Endodermal cell (in vitro differentiated cells): ENCODE measurements at regions not wholly inside any gene's neighbourhood (a gene's known extent, or its start where the extent isn't known, plus 50 kb on each side); places are given as distances from the start of the nearest gene placed in this dataset.
A peak's percentile ranks its signal among the peaks of the same experiment; 100 is the strongest.

Experiments used
- DNase-seq: peaks from one replicate; pipeline ENCODE4 v3.0.0-alpha.2; 2017
- H3K27ac ChIP-seq: 2 replicates; pipeline ENCODE4 v1.5.1; 2013; ENCODE audit warnings: mild to moderate bottlenecking, low read depth, low read length, moderate library complexity
- H3K27me3 ChIP-seq: 2 replicates; pipeline ENCODE4 v1.6.1; 2013; ENCODE audit warnings: mild to moderate bottlenecking, low read length, moderate library complexity; ENCODE audit not compliant: insufficient read depth, control insufficient read depth, poor library complexity, severe bottlenecking
- H3K36me3 ChIP-seq: 2 replicates; pipeline ENCODE4 v1.7.0; 2013; ENCODE audit warnings: mild to moderate bottlenecking, low read length, moderate library complexity; ENCODE audit not compliant: control insufficient read depth, insufficient read depth
- H3K4me1 ChIP-seq: one replicate; pipeline ENCODE4 v1.7.0; 2013; ENCODE audit warnings: low read length; ENCODE audit not compliant: control insufficient read depth, insufficient read depth
- H3K4me3 ChIP-seq: 2 replicates; pipeline ENCODE4 v1.5.1; 2013; ENCODE audit warnings: mild to moderate bottlenecking, low read length, moderate library complexity
- H3K9ac ChIP-seq: 2 replicates; pipeline ENCODE4 v1.6.1; 2013; ENCODE audit warnings: mild to moderate bottlenecking, low read length, moderate library complexity; ENCODE audit not compliant: poor library complexity, severe bottlenecking; ENCODE audit errors: extremely low read depth
- H3K9me3 ChIP-seq: 2 replicates; pipeline ENCODE4 v1.6.1; 2013; ENCODE audit warnings: mild to moderate bottlenecking, low read length, moderate library complexity; ENCODE audit not compliant: control insufficient read depth
- H3K27ac Mint-ChIP-seq: 2 replicates; pipeline ENCODE4 v1.8.0; 2020; ENCODE audit warnings: mixed read lengths
- H3K27me3 Mint-ChIP-seq: 2 replicates; pipeline ENCODE4 v1.8.0; 2021; ENCODE audit warnings: mild to moderate bottlenecking, mixed read lengths; ENCODE audit not compliant: insufficient read depth
- H3K36me3 Mint-ChIP-seq: 2 replicates; pipeline ENCODE4 v1.8.0; 2020; ENCODE audit warnings: low read depth, mixed read lengths
- H3K4me1 Mint-ChIP-seq: 2 replicates; pipeline ENCODE4 v1.8.0; 2020; ENCODE audit warnings: mixed read lengths
- H3K4me3 Mint-ChIP-seq: 2 replicates; pipeline ENCODE4 v1.8.0; 2020; ENCODE audit warnings: mild to moderate bottlenecking, moderate library complexity, mixed read lengths
- H3K9me3 Mint-ChIP-seq: 2 replicates; pipeline ENCODE4 v1.8.0; 2020; ENCODE audit warnings: mild to moderate bottlenecking, mixed read lengths
- CTCF ChIP-seq: fragments of 200-600 bp; sonication (generic); conservative IDR thresholded peaks from 2 replicates; pipeline ENCODE4 v1.5.0; 2021; ENCODE audit warnings: antibody characterized with exemption, mild to moderate bottlenecking
- WGBS, 2 experiments: methylation state at CpG; one replicate each; pipeline versions ENCODE4 v1.1.5 to v1.1.7; 2013; ENCODE audit warnings: missing lambda C conversion rate in 2 of 2, mixed read lengths in 1 of 2; ENCODE audit not compliant: insufficient coverage in 1 of 2, insufficient read length in 1 of 2; 5-methylcytosine and 5-hydroxymethylcytosine counted together

GRCh38 chr9:11039006-11039405 lies 426.2 kb upstream of the PTPRD start:
- no peak overlapping the region for H3K4me3 Mint-ChIP-seq
- no peak overlapping the region for H3K27ac Mint-ChIP-seq
- Histone ChIP-seq H3K9ac (no peak overlapping the region), H3K4me1 (no peaks in the 10 kb centered on the region), H3K27ac (no peak overlapping the region), H3K36me3 (no peaks in the 10 kb centered on the region), H3K4me3 (no peak overlapping the region), H3K27me3 (no peaks in the 10 kb centered on the region), H3K9me3 (peaks cover 4% of the 10 kb centered on the region)
- peaks cover 8% of the 10 kb centered on the region for H3K4me1 Mint-ChIP-seq
- WGBS, 2 experiments = 80 to 85% methylated on average over 1 to 5 of the region's 5 CpGs
- peak; percentile 53 for DNase-seq
- no peaks in the 10 kb centered on the region for H3K27me3 Mint-ChIP-seq
- peaks cover 9% of the 10 kb centered on the region for H3K9me3 Mint-ChIP-seq
- no peaks in the 10 kb centered on the region for H3K36me3 Mint-ChIP-seq
- TF ChIP-seq CTCF = no peak

GRCh38 chr9:11045589-11045988 lies 432.8 kb upstream of the PTPRD start:
- Mint-ChIP-seq H3K36me3 (no peaks in the 10 kb centered on the region), H3K9me3 (no peaks in the 10 kb centered on the region), H3K27ac (no peak overlapping the region), H3K4me1 (no peaks in the 10 kb centered on the region), H3K27me3 (no peaks in the 10 kb centered on the region), H3K4me3 (no peak overlapping the region)
- Histone ChIP-seq H3K4me1 (no peaks in the 10 kb centered on the region), H3K27ac (no peak overlapping the region), H3K27me3 (no peaks in the 10 kb centered on the region), H3K36me3 (no peaks in the 10 kb centered on the region), H3K9me3 (no peaks in the 10 kb centered on the region), H3K4me3 (no peak overlapping the region), H3K9ac (no peak overlapping the region)
- DNase-seq = no peak
- 78 to 85% methylated on average over 1 to 2 of the region's 2 CpGs for WGBS, 2 experiments
- peak; percentile 50 for TF ChIP-seq CTCF

- Histone ChIP-seq H3K4me1 (no peaks in the 10 kb centered on the region), H3K9me3 (no peaks in the 10 kb centered on the region), H3K9ac (no peak overlapping the region), H3K27me3 (no peaks in the 10 kb centered on the region), H3K36me3 (no peaks in the 10 kb centered on the region), H3K27ac (no peak overlapping the region), H3K4me3 (no peak overlapping the region)
- Mint-ChIP-seq H3K27ac (no peak overlapping the region), H3K9me3 (no peaks in the 10 kb centered on the region), H3K36me3 (no peaks in the 10 kb centered on the region), H3K4me3 (no peak overlapping the region), H3K27me3 (no peaks in the 10 kb centered on the region), H3K4me1 (peaks cover 5% of the 10 kb centered on the region)
- no peak for DNase-seq
- no peak for TF ChIP-seq CTCF
Observed at GRCh38 chr9:11063263-11063662, 450.5 kb upstream of the PTPRD start.
